H1 (cell line): ENCODE measurements at regions not wholly inside any gene's neighbourhood (a gene's known extent, or its start where the extent isn't known, plus 50 kb on each side); places are given as distances from the start of the nearest gene placed in this dataset.

Source experiments
- CTCF ChIA-PET: fragments of 300-600 bp; sonication (Branson Sonifier 250); formaldehyde crosslinking; loops from one replicate; lab custom pipeline; 2021; ENCODE audit not compliant: partially characterized antibody; lab: Charles Lee
- POLR2A ChIA-PET: fragments of 300-600 bp; sonication (Branson Sonifier 250); formaldehyde crosslinking; loops from one replicate; lab custom pipeline; 2021; ENCODE audit warnings: inconsistent platforms; ENCODE audit not compliant: partially characterized antibody; lab: Charles Lee
- DNase-seq, 2 experiments: peaks; one replicate each; pipeline versions ENCODE4 v3.0.0 to v3.0.0-alpha.2; 2010 to 2022; ENCODE audit warnings: low spot score in 2 of 2, low read depth in 1 of 2, mixed read lengths in 1 of 2
- FAIRE-seq: peaks from 2 replicates; lab custom pipeline; 2011; peaks lifted over from hg19 to GRCh38; lab: Jason Lieb, UNC
- H2AFZ ChIP-seq: 2 replicates; pipeline ENCODE4 v1.8.1; 2012; ENCODE audit warnings: low read length, inconsistent platforms
- H2AK5ac ChIP-seq: 2 replicates; pipeline ENCODE4 v1.6.1; 2013; ENCODE audit warnings: low read depth, low read length
- H2BK120ac ChIP-seq: replicated peaks from 2 replicates; pipeline ENCODE3; 2013; ENCODE audit warnings: low read depth, low read length, inconsistent platforms
- H2BK12ac ChIP-seq: 2 replicates; pipeline ENCODE4 v1.6.1; 2013; ENCODE audit warnings: low read depth, low read length
- H2BK15ac ChIP-seq: 2 replicates; pipeline ENCODE4 v1.6.1; 2013; ENCODE audit warnings: low read length
- H2BK20ac ChIP-seq: 2 replicates; pipeline ENCODE4 v1.6.1; 2013; ENCODE audit warnings: low read length
- H2BK5ac ChIP-seq: 2 replicates; pipeline ENCODE4 v1.6.1; 2013; ENCODE audit warnings: low read depth, low read length
- H3K14ac ChIP-seq: 2 replicates; pipeline ENCODE4 v1.6.1; 2013; ENCODE audit warnings: inconsistent platforms; ENCODE audit not compliant: insufficient read length
- H3K18ac ChIP-seq: 2 replicates; pipeline ENCODE4 v1.6.1; 2013; ENCODE audit warnings: low read length; ENCODE audit errors: extremely low read depth
- H3K23ac ChIP-seq: 2 replicates; pipeline ENCODE4 v1.6.1; 2013; ENCODE audit warnings: inconsistent platforms; ENCODE audit not compliant: insufficient read length
- H3K23me2 ChIP-seq: 2 replicates; pipeline ENCODE4 v1.6.1; 2013; ENCODE audit warnings: low read depth, low read length
- H3K27ac ChIP-seq: 2 replicates; pipeline ENCODE4 v1.6.1; 2011; ENCODE audit warnings: low read depth, low read length, inconsistent platforms
- H3K27me3 ChIP-seq, 4 experiments: replicated peaks in 1 of 4; 1 replicate in 1 of 4; 2 replicates in 3 of 4; pipeline versions ENCODE4 v1.6.1 to v1.8.1; 2011 to 2013; ENCODE audit warnings: low read length in 3 of 4, mild to moderate bottlenecking in 3 of 4, inconsistent platforms in 2 of 4, mixed read lengths in 2 of 4, moderate library complexity in 1 of 4; ENCODE audit not compliant: control insufficient read depth in 3 of 4, insufficient read depth in 3 of 4; ENCODE audit errors: extremely low read depth in 1 of 4
- H3K36me3 ChIP-seq, 4 experiments: 2 replicates each; pipeline versions ENCODE4 v1.6.1 to v1.8.1; 2011 to 2013; ENCODE audit warnings: mild to moderate bottlenecking in 4 of 4, low read length in 3 of 4, moderate library complexity in 2 of 4, control low read depth in 1 of 4, inconsistent platforms in 1 of 4; ENCODE audit not compliant: insufficient read depth in 4 of 4, control insufficient read depth in 2 of 4
- H3K4ac ChIP-seq: replicated peaks from 2 replicates; pipeline ENCODE3; 2013; ENCODE audit warnings: low read length, low read depth, mixed read lengths, inconsistent platforms; ENCODE audit not compliant: insufficient read length
- H3K4me1 ChIP-seq, 4 experiments: replicated peaks in 1 of 4; 1 replicate in 1 of 4; 2 replicates in 3 of 4; pipeline versions ENCODE4 v1.6.1 to v1.8.1; 2011 to 2013; ENCODE audit warnings: low read length in 3 of 4, inconsistent platforms in 2 of 4, mixed read lengths in 1 of 4; ENCODE audit not compliant: insufficient read depth in 4 of 4, control insufficient read depth in 3 of 4
- H3K4me2 ChIP-seq, 2 experiments: 2 replicates each; pipeline versions ENCODE4 v1.6.1 to v1.8.1; 2011 to 2013; ENCODE audit warnings: low read depth in 2 of 2, low read length in 2 of 2, control low read depth in 1 of 2, inconsistent platforms in 1 of 2, mild to moderate bottlenecking in 1 of 2; ENCODE audit not compliant: insufficient read depth in 1 of 2
- H3K4me3 ChIP-seq, 4 experiments: fragments of 200-600, 300-600 bp in 1 of 4; sonication (generic), shearing (Covaris generic), sonication (Bioruptor Twin) in 1 of 4; 2 replicates each; pipeline versions ENCODE4 v1.5.1 to v1.8.1; 2011 to 2016; ENCODE audit warnings: low read length in 4 of 4, low read depth in 3 of 4, control low read depth in 2 of 4, inconsistent platforms in 2 of 4, mild to moderate bottlenecking in 2 of 4, mixed read lengths in 1 of 4, moderate library complexity in 1 of 4; ENCODE audit not compliant: insufficient read depth in 2 of 4; ENCODE audit errors: extremely low read depth in 1 of 4
- H3K56ac ChIP-seq: replicated peaks from 2 replicates; pipeline ENCODE3; 2013; ENCODE audit warnings: low read depth, mild to moderate bottlenecking, mixed read lengths, low read length, inconsistent platforms; ENCODE audit not compliant: insufficient read length
- H3K79me1 ChIP-seq: 2 replicates; pipeline ENCODE4 v1.6.1; 2013; ENCODE audit warnings: low read depth, low read length, control low read depth
- H3K79me2 ChIP-seq, 2 experiments: 2 replicates each; pipeline versions ENCODE4 v1.6.1 to v1.8.1; 2012 to 2013; ENCODE audit warnings: low read length in 2 of 2, mild to moderate bottlenecking in 2 of 2, inconsistent platforms in 1 of 2; ENCODE audit not compliant: insufficient read depth in 2 of 2, control insufficient read depth in 1 of 2
- H3K9ac ChIP-seq, 4 experiments: replicated peaks in 1 of 4; 1 replicate in 1 of 4; 2 replicates in 3 of 4; pipeline versions ENCODE4 v1.6.1 to v1.8.1; 2011 to 2013; ENCODE audit warnings: low read depth in 3 of 4, low read length in 3 of 4, control low read depth in 2 of 4, mild to moderate bottlenecking in 2 of 4, moderate library complexity in 2 of 4, inconsistent platforms in 1 of 4; ENCODE audit errors: extremely low read depth in 1 of 4
- H3K9me3 ChIP-seq, 2 experiments: 2 replicates each; pipeline versions ENCODE4 v1.6.1 to v1.8.1; 2012 to 2013; ENCODE audit warnings: mild to moderate bottlenecking in 2 of 2, moderate library complexity in 2 of 2, control low read depth in 1 of 2, inconsistent platforms in 1 of 2, low read depth in 1 of 2, low read length in 1 of 2, mixed read lengths in 1 of 2; ENCODE audit not compliant: insufficient read depth in 2 of 2
- H4K20me1 ChIP-seq, 2 experiments: replicated peaks in 1 of 2; 2 replicates each; pipeline versions ENCODE3 to v1.8.1; 2011 to 2013; ENCODE audit warnings: inconsistent platforms in 2 of 2, low read length in 2 of 2, mild to moderate bottlenecking in 1 of 2; ENCODE audit not compliant: insufficient read depth in 2 of 2, control insufficient read depth in 1 of 2
- H4K5ac ChIP-seq: 2 replicates; pipeline ENCODE4 v1.6.1; 2013; ENCODE audit warnings: low read length, low read depth, mixed read lengths, inconsistent platforms; ENCODE audit not compliant: insufficient read length
- H4K8ac ChIP-seq: 2 replicates; pipeline ENCODE4 v1.8.0; 2013; ENCODE audit warnings: mild to moderate bottlenecking, moderate library complexity, low read length, inconsistent platforms; ENCODE audit not compliant: insufficient read depth; ENCODE audit errors: extremely low read depth
- H4K91ac ChIP-seq: replicated peaks from 2 replicates; pipeline ENCODE3; 2013; ENCODE audit warnings: low read length, mixed read lengths, inconsistent platforms; ENCODE audit not compliant: insufficient read length
- CBX5 ChIP-seq: fragments of 300-800, 300-1000 bp; sonication (generic); IDR thresholded peaks from 2 replicates; pipeline ENCODE4 v1.7.1; 2016; ENCODE audit warnings: antibody characterized with exemption, low read length, low read depth
- CTCF ChIP-seq, 3 experiments: IDR thresholded peaks; 1 replicate in 2 of 3; 2 replicates in 1 of 3; pipeline versions ENCODE4 v1.5.1 to v1.6.1; 2011; ENCODE audit warnings: low read length in 3 of 3, mild to moderate bottlenecking in 3 of 3, inconsistent platforms in 2 of 3, low read depth in 1 of 3, moderate library complexity in 1 of 3; ENCODE audit not compliant: insufficient read depth in 1 of 3; ENCODE audit errors: control extremely low read depth in 1 of 3
- WGBS, 2 experiments: shearing (Covaris generic) in 1 of 2; methylation state at CpG; one replicate each; pipeline versions ENCODE4 v1.1.6 to v1.1.7; 2013 to 2015; ENCODE audit warnings: low lambda C conversion rate in 2 of 2, mixed read lengths in 2 of 2, inconsistent platforms in 1 of 2, low coverage in 1 of 2, missing lambda C conversion rate in 1 of 2; ENCODE audit not compliant: insufficient replicate concordance in 2 of 2, insufficient coverage in 1 of 2, insufficient read length in 1 of 2; ENCODE audit errors: extremely low coverage in 1 of 2, missing lambda C conversion rate in 1 of 2; 5-methylcytosine and 5-hydroxymethylcytosine counted together

- Histone ChIP-seq H3K27ac (no peak overlapping the region), H3K14ac (no peak overlapping the region), H2BK15ac (no peak overlapping the region), H4K8ac (no peak overlapping the region), H2AFZ (no peak overlapping the region), H4K5ac (no peak overlapping the region), H3K4me2 (no peak overlapping the region), H2BK120ac (no peak overlapping the region), H3K36me3 (no peaks in the 10 kb centered on the region), H4K91ac (no peak overlapping the region), H3K23ac (no peak overlapping the region), H2BK5ac (no peak overlapping the region), H2BK20ac (no peak overlapping the region), H2AK5ac (no peak overlapping the region; the same call in 1 of the 2 replicates), H3K79me2 (no peaks in the 10 kb centered on the region), H3K79me1 (no peaks in the 10 kb centered on the region), H4K20me1 (no peaks in the 10 kb centered on the region), H3K18ac (no peak overlapping the region), H2BK12ac (no peak overlapping the region), H3K9ac (no peak overlapping the region), H3K23me2 (no peaks in the 10 kb centered on the region; the same call in 1 of the 2 replicates), H3K4me3 (no peak overlapping the region), H3K27me3 (no peaks in the 10 kb centered on the region), H3K56ac (no peak overlapping the region), H3K4ac (no peak overlapping the region), H3K9me3 (no peaks in the 10 kb centered on the region), H3K4me1 (no peaks in the 10 kb centered on the region; a peak in 1 of 7 replicates)
- FAIRE-seq = no peak
- ChIA-PET CTCF (interaction anchor here (0.6 to 2.6 kb wide), 4 partner anchors 12 to 323 kb away, joined by 3 to 8 read pairs (median 5); no protein-coding TSS in a partner anchor), POLR2A (no interaction called here)
- no peak for DNase-seq
- 95% methylated on average over 3 of the region's 3 CpGs; no CpG with 5 or more reads in 1 of the 2 experiments for WGBS, 2 experiments
- TF ChIP-seq CBX5 = no peak
- peak in 1 of 3 experiments; percentile 10; a peak in 1 of 4 replicates for TF ChIP-seq CTCF (IDR thresholded peaks at IDR 0.05; ENCODE audit: control extremely low read depth in 1 of 3, insufficient read depth in 1 of 3, low read depth in 1 of 3, low read length in 3 of 3)
Observed at GRCh38 chr1:238187575-238187949, 296.8 kb upstream of the ZP4 start.
